ENCODE measurements at regions not wholly inside any gene's neighbourhood (a gene's known extent, or its start where the extent isn't known, plus 50 kb on each side); places are given as distances from the start of the nearest gene placed in this dataset.
"Not testable (repeated sequence)": the region's sequence is repeated elsewhere in the genome, so short reads cannot be mapped to it uniquely, and the experiment has no call there.

DNA sequence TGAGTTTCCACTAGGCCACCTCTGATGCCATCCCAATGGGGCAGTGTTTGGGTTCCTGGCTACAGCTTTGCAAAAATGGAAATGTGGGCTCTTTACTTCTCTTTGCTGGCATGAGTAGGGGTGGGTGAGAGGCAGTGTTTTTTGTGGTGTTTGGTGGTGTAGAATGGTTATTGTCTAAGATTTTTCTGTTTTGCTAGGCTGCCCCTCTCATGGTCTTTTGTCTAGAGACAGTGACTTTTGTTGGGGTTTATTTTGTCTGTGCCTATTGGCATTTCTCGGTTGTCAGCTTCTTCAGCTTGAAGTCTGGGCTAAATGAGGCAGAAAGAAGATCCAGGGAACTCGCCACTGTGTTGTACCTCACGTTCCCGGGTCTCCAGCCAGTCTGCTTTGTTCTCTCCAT is 112.1 kb downstream of the CENPF start:
- no peak overlapping the region for H3K4me3 Mint-ChIP-seq
- peaks cover 8% of the 10 kb centered on the region for H3K27me3 Mint-ChIP-seq
- no peaks in the 10 kb centered on the region for H3K36me3 Mint-ChIP-seq (ENCODE audit: low read depth)
- no peaks in the 10 kb centered on the region for H3K4me1 Mint-ChIP-seq (ENCODE audit: low read depth)
- no peaks in the 10 kb centered on the region for H3K9me3 Mint-ChIP-seq
- H3K27ac Mint-ChIP-seq = no peak overlapping the region
- DNase-seq = no peak

DNA sequence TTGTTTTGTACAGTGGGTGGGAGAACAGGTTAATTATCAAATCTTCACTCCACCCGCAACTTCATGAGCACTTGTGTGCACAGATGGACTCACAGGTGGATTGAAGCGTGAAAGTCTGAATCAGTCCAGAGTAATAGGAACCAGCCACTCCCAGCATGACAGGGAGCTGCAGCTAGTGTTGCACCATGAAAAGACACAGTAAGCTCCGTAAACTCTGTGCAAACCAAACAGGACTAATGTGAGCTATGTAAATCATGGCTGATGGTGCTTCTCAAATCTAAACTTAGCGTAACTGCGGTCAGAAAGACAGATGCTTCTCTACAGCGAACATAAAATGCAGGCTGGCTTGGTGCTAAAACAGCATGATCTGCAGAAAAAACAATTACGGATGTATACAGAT is 114.4 kb downstream of the CENPF start:
- peaks cover 8% of the 10 kb centered on the region for H3K27me3 Mint-ChIP-seq

DNA sequence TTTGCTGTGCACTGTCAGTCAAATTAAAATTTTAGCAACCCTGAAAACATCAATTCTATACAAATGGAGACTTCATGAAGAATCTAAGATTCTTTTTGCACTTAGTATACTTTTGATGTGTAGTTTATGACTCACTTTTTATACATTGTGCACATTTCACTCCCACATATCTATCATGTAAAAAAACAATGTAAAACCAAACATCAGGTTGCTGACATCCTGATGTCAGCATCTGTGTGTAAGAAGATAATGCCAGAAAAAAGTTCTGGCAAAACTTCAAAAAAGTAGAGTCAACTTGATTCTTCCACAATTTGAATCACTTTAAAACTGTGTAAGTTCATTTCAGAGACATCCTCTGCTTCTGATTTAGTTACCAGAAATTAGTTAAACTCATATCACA is 115.7 kb downstream of the CENPF start:
- no peak for DNase-seq

More for the DNA sequence above, 114.4 kb downstream of the CENPF start:
- Mint-ChIP-seq H3K4me1 (ENCODE audit: low read depth) (no peaks in the 10 kb centered on the region), H3K36me3 (ENCODE audit: low read depth) (no peaks in the 10 kb centered on the region), H3K27ac (no peak overlapping the region), H3K4me3 (no peak overlapping the region), H3K9me3 (no peaks in the 10 kb centered on the region)
- DNase-seq = no peak

DNA sequence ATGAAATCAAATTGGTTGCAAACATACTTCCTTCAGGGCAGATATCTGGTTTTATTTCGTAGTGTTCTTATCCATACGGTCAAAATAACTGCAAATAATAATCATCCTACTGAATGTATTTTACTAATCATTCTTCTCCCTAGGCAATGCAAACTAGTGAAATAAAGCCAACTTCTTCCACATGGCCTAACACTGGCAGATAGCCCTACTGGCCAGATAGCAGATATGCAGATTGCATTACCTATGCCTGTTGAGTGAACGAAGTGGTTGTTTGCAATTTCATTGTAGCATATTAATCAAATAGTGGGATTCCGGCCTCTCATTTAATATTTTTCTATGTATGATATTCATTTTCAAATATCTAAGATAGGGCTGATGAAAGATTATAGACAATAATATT is 116.2 kb downstream of the CENPF start:
- Mint-ChIP-seq H3K36me3 (ENCODE audit: low read depth) (no peaks in the 10 kb centered on the region), H3K4me1 (ENCODE audit: low read depth) (no peaks in the 10 kb centered on the region), H3K27ac (no peak overlapping the region), H3K4me3 (no peak overlapping the region), H3K9me3 (no peaks in the 10 kb centered on the region), H3K27me3 (peaks cover 7% of the 10 kb centered on the region)
- no peak for DNase-seq

More for the DNA sequence above, 115.7 kb downstream of the CENPF start:
- Mint-ChIP-seq H3K4me1 (ENCODE audit: low read depth) (no peaks in the 10 kb centered on the region), H3K4me3 (no peak overlapping the region), H3K36me3 (ENCODE audit: low read depth) (no peaks in the 10 kb centered on the region), H3K27me3 (peaks cover 8% of the 10 kb centered on the region), H3K27ac (no peak overlapping the region), H3K9me3 (no peaks in the 10 kb centered on the region)

DNA sequence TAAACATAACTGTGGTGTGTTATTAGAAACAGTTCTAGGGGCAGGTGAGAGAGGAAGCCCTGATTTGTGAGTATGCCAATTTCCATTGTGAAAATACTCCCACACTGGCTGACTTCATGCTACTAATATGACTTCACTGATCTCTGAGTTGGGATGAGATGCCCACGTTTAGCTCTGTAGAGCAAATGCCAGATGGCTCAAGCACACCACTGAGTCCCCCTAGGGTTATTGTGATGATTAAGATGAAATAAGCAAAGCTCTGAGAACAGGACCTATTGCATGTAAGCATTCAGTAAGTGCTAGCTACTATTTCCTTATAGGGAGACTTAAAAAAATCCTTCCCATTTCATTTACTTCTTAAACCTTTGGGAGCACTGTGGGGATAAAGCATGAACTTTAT is 117.6 kb downstream of the CENPF start:
- no peaks in the 10 kb centered on the region for H3K27me3 Mint-ChIP-seq
- H3K9me3 Mint-ChIP-seq = no peaks in the 10 kb centered on the region
- H3K4me3 Mint-ChIP-seq = no peak overlapping the region
- H3K36me3 Mint-ChIP-seq (ENCODE audit: low read depth) = no peaks in the 10 kb centered on the region
- H3K4me1 Mint-ChIP-seq (ENCODE audit: low read depth) = no peaks in the 10 kb centered on the region
- H3K27ac Mint-ChIP-seq = no peak overlapping the region
- no peak for DNase-seq

DNA sequence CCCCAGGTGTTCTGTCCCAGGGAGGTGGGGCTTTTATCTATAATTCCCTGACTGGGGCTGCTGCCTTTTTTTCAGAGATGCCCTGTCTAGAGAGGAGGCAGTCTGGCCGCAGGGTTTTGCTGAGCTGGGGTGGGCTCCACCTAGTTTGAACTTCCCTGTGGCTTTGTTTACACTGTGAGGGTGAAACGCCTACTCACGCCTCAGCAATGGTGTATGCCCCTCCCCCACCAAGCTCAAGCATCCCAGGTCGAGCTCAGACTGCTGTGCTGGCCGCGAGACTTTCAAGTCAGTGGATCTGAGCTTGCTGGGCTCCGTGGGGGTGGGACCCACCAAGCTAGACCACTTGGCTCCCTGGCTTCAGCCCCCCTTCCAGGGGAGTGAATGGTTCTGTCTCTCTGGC is 124.3 kb downstream of the CENPF start:
- no peak overlapping the region for H3K4me3 Mint-ChIP-seq
- DNase-seq = no peak
- H3K36me3 Mint-ChIP-seq (ENCODE audit: low read depth) = no peaks in the 10 kb centered on the region
- no peak overlapping the region for H3K27ac Mint-ChIP-seq
- no peaks in the 10 kb centered on the region for H3K27me3 Mint-ChIP-seq
- H3K9me3 Mint-ChIP-seq = peaks cover 3% of the 10 kb centered on the region
- H3K4me1 Mint-ChIP-seq (ENCODE audit: low read depth) = no peaks in the 10 kb centered on the region

DNA sequence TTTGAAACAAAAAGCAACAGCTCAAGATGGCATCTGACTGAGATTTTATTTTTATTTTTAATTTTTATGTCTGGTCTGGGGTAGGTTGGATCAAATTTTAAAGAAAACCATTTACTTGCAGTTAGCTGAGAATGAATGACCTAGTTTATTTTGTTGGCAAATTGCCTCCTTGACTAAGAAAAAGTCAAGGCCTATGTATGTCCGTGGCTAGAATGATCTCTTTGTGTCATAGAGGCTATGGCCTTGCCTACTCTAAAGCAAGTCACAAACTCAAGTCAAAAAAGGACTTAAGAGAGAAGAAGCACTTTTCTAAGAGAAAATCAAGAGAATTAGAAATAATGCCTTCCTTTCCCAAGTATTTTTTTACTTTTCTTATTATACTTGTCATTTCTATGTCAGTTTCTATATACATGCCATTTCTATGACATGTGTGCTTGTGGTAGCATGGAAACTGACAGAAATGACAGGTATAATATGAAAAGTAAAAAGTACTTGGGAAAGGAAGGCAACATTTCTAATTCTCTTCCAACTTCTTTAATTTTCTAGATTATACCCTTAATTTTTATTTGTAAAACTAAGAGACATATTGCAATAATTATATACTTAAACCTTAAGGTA is 136.7 kb downstream of the CENPF start:
- no peak for DNase-seq
- Mint-ChIP-seq H3K4me1 (ENCODE audit: low read depth) (peaks cover 4% of the 10 kb centered on the region), H3K27me3 (no peaks in the 10 kb centered on the region), H3K27ac (no peak overlapping the region), H3K4me3 (no peak overlapping the region), H3K36me3 (ENCODE audit: low read depth) (no peaks in the 10 kb centered on the region), H3K9me3 (no peaks in the 10 kb centered on the region)

DNA sequence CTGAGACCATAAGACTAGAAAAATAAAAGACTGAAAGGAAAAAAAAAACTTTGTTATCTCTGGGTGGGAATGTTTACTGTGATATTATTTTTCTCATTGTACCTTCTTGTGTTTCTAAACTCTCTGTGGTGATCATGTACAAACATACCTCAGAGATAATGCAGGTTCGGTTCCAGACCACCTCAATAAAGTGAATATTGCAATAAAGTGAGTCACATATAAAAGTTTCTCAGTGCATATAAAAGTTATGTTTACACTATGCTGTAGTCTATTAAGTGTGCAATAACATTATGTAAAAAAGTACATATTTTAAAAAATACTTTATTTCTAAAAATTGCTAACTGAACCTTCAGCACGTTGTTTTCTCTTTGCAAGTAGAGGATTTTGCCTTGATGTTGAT is 137.5 kb downstream of the CENPF start:
- H3K36me3 Mint-ChIP-seq (ENCODE audit: low read depth) = no peaks in the 10 kb centered on the region
- no peaks in the 10 kb centered on the region for H3K27me3 Mint-ChIP-seq
- no peak overlapping the region for H3K27ac Mint-ChIP-seq
- no peak for DNase-seq
- no peaks in the 10 kb centered on the region for H3K9me3 Mint-ChIP-seq
- peaks cover 2% of the 10 kb centered on the region for H3K4me1 Mint-ChIP-seq (ENCODE audit: low read depth)
- H3K4me3 Mint-ChIP-seq = no peak overlapping the region

DNA sequence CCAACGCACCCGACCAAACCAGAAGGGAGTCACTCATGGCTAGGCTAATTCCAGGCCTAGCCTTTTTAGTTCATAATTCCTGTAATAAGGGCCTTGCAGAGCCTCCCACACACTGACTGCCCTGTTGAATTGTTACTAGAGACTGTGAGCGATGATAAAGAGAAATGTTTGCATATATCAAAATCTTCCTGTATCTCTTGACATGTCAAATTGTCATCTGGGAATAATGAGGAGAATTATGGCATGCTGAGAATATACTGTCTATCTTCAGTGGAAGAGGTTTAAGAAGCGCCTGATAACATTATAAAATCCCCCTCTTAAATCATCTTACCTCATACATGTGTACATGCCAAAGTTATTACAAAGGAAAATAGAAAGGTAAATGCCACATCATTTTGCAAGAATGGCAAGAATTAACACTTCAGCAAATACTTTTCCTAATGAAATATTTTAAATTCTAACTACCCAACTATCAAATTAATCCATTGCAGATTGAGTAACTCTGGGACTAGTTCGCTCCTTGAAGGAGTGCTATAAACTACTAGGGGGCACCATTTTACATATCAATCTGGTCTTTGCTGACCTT is 144.1 kb downstream of the CENPF start:
- Mint-ChIP-seq H3K36me3 (ENCODE audit: low read depth) (no peaks in the 10 kb centered on the region), H3K27ac (no peak overlapping the region), H3K9me3 (no peaks in the 10 kb centered on the region), H3K4me3 (no peak overlapping the region), H3K4me1 (ENCODE audit: low read depth) (no peaks in the 10 kb centered on the region), H3K27me3 (no peaks in the 10 kb centered on the region)
- DNase-seq = no peak

DNA sequence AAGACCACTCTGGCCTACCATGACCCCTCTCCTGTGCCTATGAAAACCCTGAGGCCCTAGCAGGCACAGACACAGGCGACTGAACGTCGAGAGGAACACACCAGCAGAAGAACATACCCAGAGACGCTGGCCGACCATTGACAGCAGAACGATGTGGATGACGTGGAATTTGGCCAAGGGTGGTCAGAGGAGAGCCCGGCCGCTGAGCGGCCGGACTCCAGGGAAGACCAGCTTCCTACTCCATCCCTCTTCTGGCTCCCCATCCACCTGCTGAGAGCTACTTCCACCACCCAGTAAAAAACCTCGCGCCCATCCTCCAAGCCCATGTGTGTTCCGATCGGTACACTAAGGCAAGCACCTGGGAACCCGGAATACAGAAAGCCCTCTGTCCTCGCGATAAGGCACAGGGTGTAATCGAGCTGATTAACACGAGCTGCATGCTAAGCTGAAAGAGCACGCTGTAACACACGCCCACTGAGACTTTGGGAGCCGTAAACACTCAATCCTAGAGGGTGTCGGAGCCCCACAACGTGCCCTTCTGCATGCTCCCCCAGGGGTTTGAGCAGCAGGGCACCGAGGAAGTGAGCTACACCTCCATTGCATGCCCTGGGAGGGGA is 150.3 kb downstream of the CENPF start:
- H3K27me3 Mint-ChIP-seq = no peaks in the 10 kb centered on the region
- no peaks in the 10 kb centered on the region for H3K36me3 Mint-ChIP-seq (ENCODE audit: low read depth)
- DNase-seq = no peak
- no peak overlapping the region for H3K27ac Mint-ChIP-seq
- peaks cover 6% of the 10 kb centered on the region for H3K9me3 Mint-ChIP-seq
- H3K4me1 Mint-ChIP-seq (ENCODE audit: low read depth) = no peaks in the 10 kb centered on the region
- H3K4me3 Mint-ChIP-seq = no peak overlapping the region

DNA sequence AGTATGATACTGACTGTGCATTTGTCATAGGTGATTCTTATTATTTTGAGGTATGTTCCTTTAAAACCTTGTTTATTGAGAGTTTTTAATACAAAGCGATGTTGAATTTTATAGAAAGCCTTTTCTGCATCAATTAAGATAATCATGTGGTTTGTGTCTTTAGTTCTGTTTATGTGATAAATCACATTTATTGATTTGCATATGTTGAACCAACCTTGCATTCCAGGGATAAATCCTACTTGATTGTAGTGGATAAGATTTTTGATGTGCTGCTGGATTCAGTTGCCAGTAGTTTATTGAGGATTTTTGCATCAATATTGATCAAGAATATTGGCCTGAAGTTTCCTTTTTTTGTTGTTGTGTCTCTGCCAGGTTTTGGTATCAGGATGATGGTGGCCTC is 158.0 kb downstream of the CENPF start:
- Mint-ChIP-seq H3K4me3 (no peak overlapping the region), H3K27ac (no peak overlapping the region), H3K27me3 (no peaks in the 10 kb centered on the region), H3K36me3 (ENCODE audit: low read depth) (no peaks in the 10 kb centered on the region), H3K9me3 (peaks cover 46% of the 10 kb centered on the region), H3K4me1 (ENCODE audit: low read depth) (no peaks in the 10 kb centered on the region)
- no peak for DNase-seq

DNA sequence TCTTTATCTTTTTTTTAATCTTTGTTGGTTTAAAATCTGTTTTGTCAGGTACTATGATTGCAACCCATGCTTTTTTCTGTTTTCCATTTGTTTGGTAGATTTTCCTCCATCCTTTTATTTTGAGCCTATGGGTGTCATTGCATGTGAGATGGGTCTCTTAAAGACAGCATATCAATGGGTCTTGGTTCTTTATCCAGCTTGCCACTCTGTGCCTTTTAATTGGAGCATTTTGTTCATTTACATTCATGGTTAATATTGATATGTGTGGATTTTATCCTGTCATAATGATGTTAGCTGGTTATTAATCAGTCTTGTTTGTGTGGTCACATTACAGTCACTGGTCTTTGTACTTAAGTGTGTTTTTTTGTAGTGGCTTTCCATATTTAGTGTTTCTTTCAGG is 159.9 kb downstream of the CENPF start:
- Mint-ChIP-seq H3K36me3 (ENCODE audit: low read depth) (no peaks in the 10 kb centered on the region), H3K4me3 (no peak overlapping the region), H3K9me3 (peaks cover 41% of the 10 kb centered on the region), H3K27me3 (no peaks in the 10 kb centered on the region), H3K4me1 (ENCODE audit: low read depth) (no peaks in the 10 kb centered on the region), H3K27ac (no peak overlapping the region)
- DNase-seq = no peak

DNA sequence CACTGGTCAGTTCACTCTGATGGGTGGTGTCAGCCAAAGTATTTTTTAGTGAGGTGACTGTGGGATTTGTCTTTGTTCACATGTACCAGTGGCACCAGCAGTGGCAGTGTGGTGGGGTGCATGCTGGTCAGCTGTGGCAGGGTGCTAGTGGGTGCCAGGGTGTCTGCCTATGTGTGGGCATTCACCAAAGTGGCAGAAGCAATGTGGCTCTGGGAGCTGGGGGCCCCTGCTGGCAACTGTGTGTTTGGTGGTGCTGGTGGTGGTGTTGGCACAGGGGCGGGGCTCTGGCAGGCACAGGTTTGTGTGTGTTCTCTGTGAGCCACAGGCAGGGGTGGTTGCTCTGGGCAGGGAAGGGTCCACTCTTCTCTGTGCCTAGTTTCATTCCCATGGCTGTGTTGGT is 161.5 kb downstream of the CENPF start:
- Mint-ChIP-seq H3K9me3 (peaks cover 38% of the 10 kb centered on the region), H3K4me1 (ENCODE audit: low read depth) (no peaks in the 10 kb centered on the region)

DNA sequence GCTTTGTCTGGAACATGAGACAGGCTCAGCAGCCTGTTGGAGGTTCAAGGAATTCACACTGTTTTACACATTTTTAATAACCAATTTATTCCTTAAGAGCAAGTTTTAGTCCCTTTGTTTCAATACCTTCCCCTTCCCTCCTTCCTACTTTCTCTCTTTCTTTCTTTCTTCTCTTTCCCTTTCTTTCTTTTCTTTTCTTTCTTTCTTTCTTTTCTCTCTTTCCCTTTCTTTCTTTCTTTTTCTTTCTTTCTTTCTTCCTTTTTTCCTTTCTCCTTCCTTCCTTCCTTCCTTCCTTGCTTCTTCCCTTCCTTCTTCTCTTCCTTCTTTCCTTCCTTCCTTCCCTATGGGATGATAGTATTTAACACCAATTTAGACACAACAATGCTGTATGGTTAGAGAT is 164.2 kb downstream of the CENPF start:
- Mint-ChIP-seq H3K27me3 (no peaks in the 10 kb centered on the region), H3K4me3 (no peak overlapping the region), H3K36me3 (ENCODE audit: low read depth) (no peaks in the 10 kb centered on the region), H3K4me1 (ENCODE audit: low read depth) (no peaks in the 10 kb centered on the region), H3K27ac (no peak overlapping the region), H3K9me3 (peaks cover 23% of the 10 kb centered on the region)
- DNase-seq = no peak

More for the DNA sequence above, 161.5 kb downstream of the CENPF start:
- H3K4me3 Mint-ChIP-seq = no peak overlapping the region
- no peak overlapping the region for H3K27ac Mint-ChIP-seq
- no peaks in the 10 kb centered on the region for H3K27me3 Mint-ChIP-seq
- DNase-seq = no peak
- no peaks in the 10 kb centered on the region for H3K36me3 Mint-ChIP-seq (ENCODE audit: low read depth)

DNA sequence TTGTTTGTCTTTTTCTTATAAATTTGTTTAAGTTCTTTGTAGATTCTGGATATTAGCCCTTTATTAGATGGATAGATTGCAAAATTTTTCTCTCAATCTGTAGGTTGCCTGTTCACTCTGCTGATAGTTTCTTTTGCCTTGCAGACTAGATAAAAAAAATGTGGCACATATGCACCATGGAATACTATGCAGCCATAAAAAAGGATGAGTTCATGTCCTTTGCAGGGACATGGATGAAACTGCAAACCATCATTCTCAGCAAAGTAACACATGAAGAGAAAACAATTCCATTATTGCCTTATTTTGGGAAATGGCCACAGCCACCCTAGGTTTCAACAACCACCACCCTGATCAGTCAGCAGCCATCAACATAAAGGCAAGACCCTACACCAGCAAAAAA is 166.7 kb downstream of the CENPF start:
- DNase-seq; H3K9me3 Mint-ChIP-seq; H3K4me3 Mint-ChIP-seq; H3K27ac Mint-ChIP-seq; H3K36me3 Mint-ChIP-seq (ENCODE audit: low read depth); H3K27me3 Mint-ChIP-seq; H3K4me1 Mint-ChIP-seq (ENCODE audit: low read depth): not testable (repeated sequence)

Measured in activated T-cell treated with anti-CD3 and anti-CD28 coated beads, Interleukin-2, amount 50 U/mL, for 24 hours (primary cell).